Skeletal muscle tissue (tissue), 3 donors: ENCODE measurements at regions not wholly inside any gene's neighbourhood (a gene's known extent, or its start where the extent isn't known, plus 50 kb on each side); places are given as distances from the start of the nearest gene placed in this dataset.

Source experiments
- H3K27ac ChIP-seq: one replicate; pipeline ENCODE4 v1.7.0; 2013; ENCODE audit warnings: mild to moderate bottlenecking, low read depth, low read length, inconsistent platforms
- H3K27me3 ChIP-seq, 3 donors: one replicate each; pipeline ENCODE4 v1.7.0; 2013; ENCODE audit warnings: low read length in 3 of 3; ENCODE audit not compliant: control insufficient read depth in 3 of 3, insufficient read depth in 3 of 3
- H3K36me3 ChIP-seq, 3 donors: one replicate each; pipeline ENCODE4 v1.7.0; 2013; ENCODE audit warnings: low read length in 3 of 3; ENCODE audit not compliant: control insufficient read depth in 3 of 3, insufficient read depth in 3 of 3
- H3K4me1 ChIP-seq, 3 donors: one replicate each; pipeline ENCODE4 v1.7.0; 2013; ENCODE audit warnings: low read length in 3 of 3, mild to moderate bottlenecking in 3 of 3; ENCODE audit not compliant: control insufficient read depth in 3 of 3, insufficient read depth in 3 of 3
- H3K4me3 ChIP-seq, 3 donors: one replicate each; pipeline ENCODE4 v1.7.0; 2013; ENCODE audit warnings: low read length in 3 of 3
- H3K9ac ChIP-seq, 3 donors: one replicate each; pipeline ENCODE4 v1.7.0; 2013; ENCODE audit warnings: low read length in 3 of 3, mild to moderate bottlenecking in 3 of 3, moderate library complexity in 2 of 3, low read depth in 1 of 3
- H3K9me3 ChIP-seq, 3 donors: one replicate each; pipeline ENCODE4 v1.7.0; 2013; ENCODE audit warnings: low read length in 3 of 3; ENCODE audit not compliant: control insufficient read depth in 3 of 3
- donor health status: Osteomylitis.

DNA sequence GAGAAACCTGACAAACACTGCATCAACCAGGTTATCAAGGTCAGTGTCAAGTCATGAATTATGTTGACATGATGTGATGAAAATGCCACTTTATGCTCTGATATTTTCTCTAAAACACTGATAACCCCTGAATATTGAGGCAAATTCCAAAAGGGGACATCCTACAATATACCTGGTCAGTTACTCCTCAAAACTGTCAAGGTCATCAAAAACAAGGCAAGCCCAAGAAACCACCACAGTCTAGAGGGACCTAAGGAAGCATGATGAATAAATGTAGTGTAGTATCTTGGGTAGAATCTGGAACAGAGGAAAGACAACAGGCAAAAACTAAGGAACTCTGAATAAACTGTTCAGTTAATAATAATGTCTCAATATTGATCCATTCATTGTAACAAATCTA lies 275.3 kb upstream of the THRB start:
- Histone ChIP-seq H3K36me3 (no peaks in the 10 kb centered on the region), H3K4me1 (no peaks in the 10 kb centered on the region), H3K27ac (no peak overlapping the region), H3K27me3 (no peaks in the 10 kb centered on the region), H3K9me3 (no peaks in the 10 kb centered on the region), H3K9ac (no peak overlapping the region), H3K4me3 (no peak overlapping the region)

DNA sequence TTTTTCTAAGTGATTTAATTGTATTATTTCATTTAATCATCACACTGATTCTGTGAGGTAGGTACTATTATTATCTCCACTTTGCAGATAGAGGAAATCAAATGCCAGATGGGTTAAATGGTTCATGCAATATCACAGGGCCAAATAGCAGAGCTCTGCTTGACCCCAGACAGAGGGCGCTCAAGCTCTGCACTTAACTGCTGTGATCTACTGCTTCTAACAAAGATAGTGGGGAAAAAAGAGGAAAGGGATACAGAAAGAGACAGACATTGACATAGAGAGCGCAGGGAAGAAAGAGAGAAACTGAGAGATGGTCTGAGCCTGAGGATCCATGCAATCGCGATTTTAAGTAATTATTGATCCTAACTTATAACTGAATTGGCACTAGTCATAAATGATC lies 279.1 kb upstream of the THRB start:
- Histone ChIP-seq H3K4me3 (no peak overlapping the region), H3K9ac (no peak overlapping the region), H3K27ac (no peak overlapping the region), H3K4me1 (no peaks in the 10 kb centered on the region), H3K9me3 (no peaks in the 10 kb centered on the region), H3K27me3 (no peaks in the 10 kb centered on the region), H3K36me3 (no peaks in the 10 kb centered on the region)

GRCh38 chr3:24780991-24781390 lies 286.3 kb upstream of the THRB start:
- no peak overlapping the region for H3K9ac ChIP-seq
- H3K36me3 ChIP-seq, result no peaks in the 10 kb centered on the region
- no peak overlapping the region for H3K4me3 ChIP-seq
- H3K9me3 ChIP-seq, result peaks cover 0 to 14% (median 0%) of the 10 kb centered on the region in 3 donors
- H3K4me1 ChIP-seq, result no peaks in the 10 kb centered on the region
- H3K27me3 ChIP-seq, result no peaks in the 10 kb centered on the region
- H3K27ac ChIP-seq, result no peak overlapping the region

- H3K9ac ChIP-seq, result no peak overlapping the region
- no peaks in the 10 kb centered on the region for H3K4me1 ChIP-seq
Observed at GRCh38 chr3:24781454-24781853, 286.8 kb upstream of the THRB start.

DNA sequence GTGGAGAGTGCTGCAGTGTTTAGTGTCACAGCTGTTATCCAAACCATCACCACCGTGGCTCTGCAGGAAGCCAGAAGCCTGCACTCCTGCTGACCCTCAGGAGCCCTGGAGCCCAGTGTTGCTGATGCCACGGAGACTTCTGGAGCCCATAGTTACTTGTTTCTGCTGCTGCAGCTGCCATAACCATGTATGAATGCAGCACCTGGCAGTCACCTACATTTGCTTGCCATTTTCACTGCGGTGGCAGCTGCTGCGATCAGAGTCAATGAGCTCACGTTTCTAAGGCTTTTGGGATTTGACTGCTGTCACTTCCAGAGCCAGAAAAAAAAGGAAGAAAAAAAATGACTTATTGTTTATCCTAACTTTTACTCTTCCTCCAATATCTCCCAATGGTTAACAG lies 299.2 kb upstream of the THRB start:
- Histone ChIP-seq H3K4me3 (no peak overlapping the region), H3K36me3 (no peaks in the 10 kb centered on the region), H3K9me3 (no peaks in the 10 kb centered on the region), H3K4me1 (no peaks in the 10 kb centered on the region), H3K9ac (no peak overlapping the region), H3K27me3 (no peaks in the 10 kb centered on the region), H3K27ac (no peak overlapping the region)

More at GRCh38 chr3:24781454-24781853, 286.8 kb upstream of the THRB start:
- Histone ChIP-seq H3K36me3 (no peaks in the 10 kb centered on the region), H3K9me3 (peaks cover 0 to 14% (median 0%) of the 10 kb centered on the region in 3 donors), H3K4me3 (no peak overlapping the region), H3K27me3 (no peaks in the 10 kb centered on the region), H3K27ac (no peak overlapping the region)

- Histone ChIP-seq H3K36me3 (no peaks in the 10 kb centered on the region), H3K9ac (no peak overlapping the region)
Observed at GRCh38 chr3:24802614-24803013, 308.0 kb upstream of the THRB start.

DNA sequence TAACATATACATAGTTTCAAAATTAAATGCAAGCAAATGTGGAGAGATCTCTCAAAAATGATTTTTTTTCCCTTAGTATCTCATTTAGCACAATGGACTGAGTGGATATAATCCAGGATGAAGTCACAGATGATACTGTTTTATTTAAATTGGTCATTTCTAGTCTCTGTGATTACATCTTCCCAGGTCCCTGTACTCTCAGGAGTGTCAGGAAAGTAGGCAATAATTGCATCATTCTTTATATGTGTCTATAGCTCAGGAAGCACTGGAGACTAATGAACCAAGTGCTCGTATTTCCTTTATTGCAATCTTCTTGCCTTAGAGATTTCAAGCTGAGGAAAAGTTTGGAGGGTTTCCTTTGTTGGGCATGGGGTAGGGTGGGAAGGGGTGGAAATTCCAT lies 309.4 kb upstream of the THRB start:
- no peaks in the 10 kb centered on the region for H3K36me3 ChIP-seq

More at GRCh38 chr3:24802614-24803013, 308.0 kb upstream of the THRB start:
- Histone ChIP-seq H3K4me3 (no peak overlapping the region), H3K9me3 (no peaks in the 10 kb centered on the region), H3K27ac (no peak overlapping the region), H3K27me3 (no peaks in the 10 kb centered on the region), H3K4me1 (no peaks in the 10 kb centered on the region)

DNA sequence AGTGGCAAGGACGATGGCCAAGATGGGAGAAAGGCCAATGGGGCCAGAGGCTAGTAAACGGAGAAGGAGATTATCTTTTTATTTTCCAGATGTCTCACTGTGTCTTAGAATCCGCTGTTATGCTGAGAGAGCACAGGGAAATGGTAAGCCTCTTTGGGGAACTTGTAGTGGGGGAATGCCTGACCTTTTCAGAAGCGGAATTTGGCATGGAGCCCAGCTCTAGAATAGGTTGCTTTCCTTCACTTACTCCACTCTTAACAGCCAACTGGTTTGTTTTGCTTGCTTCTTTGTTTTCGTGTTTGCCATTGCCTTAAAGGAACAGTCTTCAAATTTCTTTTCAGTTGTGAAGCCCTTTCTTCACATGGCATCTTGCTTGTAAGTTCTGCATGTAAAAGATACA lies 316.2 kb upstream of the THRB start:
- Histone ChIP-seq H3K36me3 (no peaks in the 10 kb centered on the region), H3K4me3 (no peak overlapping the region), H3K9ac (no peak overlapping the region), H3K27ac (no peak overlapping the region), H3K9me3 (no peaks in the 10 kb centered on the region), H3K4me1 (no peaks in the 10 kb centered on the region), H3K27me3 (no peaks in the 10 kb centered on the region)

More for the DNA sequence above, 309.4 kb upstream of the THRB start:
- no peak overlapping the region for H3K4me3 ChIP-seq
- no peaks in the 10 kb centered on the region for H3K27me3 ChIP-seq
- H3K4me1 ChIP-seq, result no peaks in the 10 kb centered on the region
- H3K27ac ChIP-seq, result no peak overlapping the region
- H3K9me3 ChIP-seq, result no peaks in the 10 kb centered on the region
- no peak overlapping the region for H3K9ac ChIP-seq

DNA sequence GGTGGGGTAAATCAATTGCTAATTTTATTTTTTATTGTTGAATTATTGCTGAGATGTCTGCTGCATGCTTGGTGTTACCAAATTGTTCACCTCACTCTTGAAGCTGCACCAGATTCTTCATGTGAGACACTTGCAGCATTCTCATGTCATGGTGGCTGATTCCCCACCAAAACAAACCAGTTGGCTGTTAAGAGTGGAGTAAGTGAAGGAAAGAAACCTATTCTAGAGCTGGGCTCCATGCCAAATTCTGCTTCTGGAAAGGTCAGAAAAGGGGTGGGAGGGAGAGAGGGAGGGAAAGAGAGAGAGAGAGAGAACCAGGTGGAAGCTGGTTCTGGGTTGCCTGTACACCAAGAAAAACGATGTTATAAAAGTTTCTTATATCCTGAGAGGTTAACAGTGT lies 317.5 kb upstream of the THRB start:
- H3K36me3 ChIP-seq, result no peaks in the 10 kb centered on the region
- H3K9ac ChIP-seq, result no peak overlapping the region
- H3K27ac ChIP-seq, result no peak overlapping the region
- no peak overlapping the region for H3K4me3 ChIP-seq
- no peaks in the 10 kb centered on the region for H3K4me1 ChIP-seq
- no peaks in the 10 kb centered on the region for H3K27me3 ChIP-seq
- no peaks in the 10 kb centered on the region for H3K9me3 ChIP-seq

GRCh38 chr3:24818055-24818454 lies 323.4 kb upstream of the THRB start:
- H3K9me3 ChIP-seq, result no peaks in the 10 kb centered on the region
- no peaks in the 10 kb centered on the region for H3K36me3 ChIP-seq
- H3K9ac ChIP-seq, result no peak overlapping the region
- no peak overlapping the region for H3K27ac ChIP-seq
- no peaks in the 10 kb centered on the region for H3K27me3 ChIP-seq
- H3K4me1 ChIP-seq, result no peaks in the 10 kb centered on the region
- no peak overlapping the region for H3K4me3 ChIP-seq

GRCh38 chr3:24828011-24828410 lies 333.4 kb upstream of the THRB start:
- no peak overlapping the region for H3K4me3 ChIP-seq
- no peak overlapping the region for H3K9ac ChIP-seq
- peaks cover 0 to 8% (median 2%) of the 10 kb centered on the region in 3 donors for H3K27me3 ChIP-seq
- no peaks in the 10 kb centered on the region for H3K9me3 ChIP-seq
- H3K4me1 ChIP-seq, result peaks cover 5 to 14% (median 9%) of the 10 kb centered on the region in 3 donors
- no peak overlapping the region for H3K27ac ChIP-seq
- H3K36me3 ChIP-seq, result no peaks in the 10 kb centered on the region
